SU-DHL-6 (cell line): ENCODE measurements at regions not wholly inside any gene's neighbourhood (a gene's known extent, or its start where the extent isn't known, plus 50 kb on each side); places are given as distances from the start of the nearest gene placed in this dataset.

ENCODE experiments used
- H2AFZ ChIP-seq: fragments of 200-600 bp; sonication (generic); 2 replicates; pipeline ENCODE4 v1.6.1; 2014; ENCODE audit warnings: low read depth, mild to moderate bottlenecking, moderate library complexity, mixed read lengths, antibody characterized with exemption, low read length; ENCODE audit not compliant: severe bottlenecking
- H3F3A ChIP-seq: fragments of 200-600 bp; shearing (Covaris generic); 2 replicates; pipeline ENCODE4 v1.6.0; 2016; ENCODE audit warnings: antibody characterized with exemption, mild to moderate bottlenecking; ENCODE audit not compliant: insufficient read depth
- H3K27ac ChIP-seq: fragments of 200-600 bp; sonication (generic); 2 replicates; pipeline ENCODE4 v1.5.1; 2016; ENCODE audit warnings: low read depth, mild to moderate bottlenecking, low read length, moderate library complexity, mixed read lengths
- H3K27me3 ChIP-seq: fragments of 200-600 bp; sonication (generic), shearing (Covaris generic); 2 replicates; pipeline ENCODE4 v1.6.0; 2014; ENCODE audit warnings: mild to moderate bottlenecking, low read length
- H3K36me3 ChIP-seq: fragments of 200-600 bp; sonication (generic); 2 replicates; pipeline ENCODE4 v1.6.1; 2014; ENCODE audit warnings: mild to moderate bottlenecking, low read length, mixed read lengths
- H3K4me2 ChIP-seq: fragments of 300-600, 200-600 bp; shearing (Covaris generic), sonication (generic); 2 replicates; pipeline ENCODE4 v1.6.0; 2014; ENCODE audit warnings: low read length, low read depth, mild to moderate bottlenecking; ENCODE audit not compliant: poor library complexity, severe bottlenecking
- H3K4me3 ChIP-seq: fragments of 200-600 bp; sonication (generic); 2 replicates; pipeline ENCODE4 v1.5.1; 2014; ENCODE audit warnings: antibody characterized with exemption, low read length, mild to moderate bottlenecking, mixed read lengths; ENCODE audit not compliant: insufficient read depth, poor library complexity, severe bottlenecking
- H3K79me2 ChIP-seq: fragments of 200-600 bp; sonication (generic); 2 replicates; pipeline ENCODE4 v1.6.1; 2014; ENCODE audit warnings: mild to moderate bottlenecking, low read length, moderate library complexity; ENCODE audit not compliant: insufficient read depth
- H3K9ac ChIP-seq: fragments of 200-600 bp; sonication (generic); 2 replicates; pipeline ENCODE4 v1.7.0; 2014; ENCODE audit warnings: mild to moderate bottlenecking, low read length
- H3K9me2 ChIP-seq: fragments of 200-600 bp; sonication (generic); replicated peaks from 2 replicates; pipeline ENCODE4 v1.6.1; 2014; ENCODE audit warnings: low read length; ENCODE audit not compliant: insufficient read depth
- H3K9me3 ChIP-seq: fragments of 200-600 bp; sonication (generic); 2 replicates; pipeline ENCODE4 v1.6.1; 2014; ENCODE audit warnings: low read length, mixed read lengths; ENCODE audit not compliant: insufficient read depth
- H4K20me1 ChIP-seq: fragments of 200-600 bp; sonication (generic); 2 replicates; pipeline ENCODE4 v1.6.1; 2014; ENCODE audit warnings: low read depth, mild to moderate bottlenecking, antibody characterized with exemption, low read length, moderate library complexity, mixed read lengths
- EZH2phosphoT487 ChIP-seq: fragments of 200-600 bp; sonication (generic), shearing (Covaris generic); conservative IDR thresholded peaks from 2 replicates; pipeline ENCODE4 v1.6.1; 2018; ENCODE audit warnings: mild to moderate bottlenecking, antibody characterized with exemption, low read length, moderate library complexity, mixed read lengths
- TF ChIP-seq, protein P1 (sequence below): fragments of 200-600 bp; sonication (generic); IDR thresholded peaks from one replicate; pipeline ENCODE4 v1.5.1; 2017; ENCODE audit warnings: antibody characterized with exemption, mild to moderate bottlenecking, low read length, moderate library complexity; ENCODE audit not compliant: insufficient read depth, poor library complexity, severe bottlenecking

DNA sequence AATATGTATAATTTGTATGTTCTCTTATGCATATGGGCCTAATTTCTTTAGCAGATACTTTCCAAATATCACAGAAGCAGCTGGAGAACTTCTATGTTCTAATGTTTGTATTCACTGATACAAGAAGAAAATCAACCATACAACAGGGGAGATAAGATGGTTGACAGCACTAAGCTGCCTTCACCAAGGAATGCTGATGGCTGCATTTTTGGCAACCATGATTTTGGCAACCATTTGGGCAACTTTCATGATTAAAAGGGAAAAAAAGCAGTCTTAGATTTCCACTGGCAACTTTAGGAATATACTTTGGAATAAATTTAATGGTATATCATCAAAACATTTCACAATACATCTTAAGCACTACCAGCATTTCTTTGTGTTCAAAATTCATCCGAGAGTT, 740.3 kb upstream of the CDH6 start:
- no peaks in the 10 kb centered on the region; the same call in 1 of the 2 replicates for H3K9me3 ChIP-seq
- no peak overlapping the region for H2AFZ ChIP-seq
- H3K79me2 ChIP-seq, result no peaks in the 10 kb centered on the region
- no peaks in the 10 kb centered on the region for H3K9me2 ChIP-seq
- no peaks in the 10 kb centered on the region for H3K27me3 ChIP-seq
- TF ChIP-seq EZH2phosphoT487, result no peak
- TF ChIP-seq, protein P1, sequence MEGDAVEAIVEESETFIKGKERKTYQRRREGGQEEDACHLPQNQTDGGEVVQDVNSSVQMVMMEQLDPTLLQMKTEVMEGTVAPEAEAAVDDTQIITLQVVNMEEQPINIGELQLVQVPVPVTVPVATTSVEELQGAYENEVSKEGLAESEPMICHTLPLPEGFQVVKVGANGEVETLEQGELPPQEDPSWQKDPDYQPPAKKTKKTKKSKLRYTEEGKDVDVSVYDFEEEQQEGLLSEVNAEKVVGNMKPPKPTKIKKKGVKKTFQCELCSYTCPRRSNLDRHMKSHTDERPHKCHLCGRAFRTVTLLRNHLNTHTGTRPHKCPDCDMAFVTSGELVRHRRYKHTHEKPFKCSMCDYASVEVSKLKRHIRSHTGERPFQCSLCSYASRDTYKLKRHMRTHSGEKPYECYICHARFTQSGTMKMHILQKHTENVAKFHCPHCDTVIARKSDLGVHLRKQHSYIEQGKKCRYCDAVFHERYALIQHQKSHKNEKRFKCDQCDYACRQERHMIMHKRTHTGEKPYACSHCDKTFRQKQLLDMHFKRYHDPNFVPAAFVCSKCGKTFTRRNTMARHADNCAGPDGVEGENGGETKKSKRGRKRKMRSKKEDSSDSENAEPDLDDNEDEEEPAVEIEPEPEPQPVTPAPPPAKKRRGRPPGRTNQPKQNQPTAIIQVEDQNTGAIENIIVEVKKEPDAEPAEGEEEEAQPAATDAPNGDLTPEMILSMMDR, result no peak
- H3K9ac ChIP-seq, result no peak overlapping the region
- H3K4me2 ChIP-seq, result no peak overlapping the region
- no peaks in the 10 kb centered on the region for H3F3A ChIP-seq
- H4K20me1 ChIP-seq, result no peaks in the 10 kb centered on the region
- H3K27ac ChIP-seq, result no peak overlapping the region
- H3K36me3 ChIP-seq, result no peaks in the 10 kb centered on the region
- H3K4me3 ChIP-seq, result no peak overlapping the region

DNA sequence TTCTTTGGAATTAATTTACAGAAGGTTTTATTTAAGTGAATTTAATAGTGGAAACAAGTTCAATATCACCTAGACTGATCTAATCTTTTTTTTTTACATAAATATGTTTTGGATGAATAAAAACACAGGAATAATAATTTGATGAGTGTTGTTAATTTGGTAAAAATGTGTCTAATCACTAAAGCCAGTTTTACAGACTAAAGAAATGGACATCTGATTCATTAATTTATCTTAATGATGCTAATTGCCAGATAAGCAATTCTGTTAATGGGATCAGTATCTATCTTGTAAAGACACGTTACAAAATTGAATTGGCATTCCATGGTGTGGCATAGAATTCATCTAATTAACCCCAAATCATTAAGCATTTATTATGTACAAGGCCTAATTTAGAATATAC, 743.3 kb upstream of the CDH6 start:
- no peaks in the 10 kb centered on the region for H3K36me3 ChIP-seq
- no peaks in the 10 kb centered on the region for H3K9me3 ChIP-seq
- TF ChIP-seq, protein P1, result no peak
- no peak for TF ChIP-seq EZH2phosphoT487
- H3K27ac ChIP-seq, result no peak overlapping the region
- no peak overlapping the region for H3K4me3 ChIP-seq
- no peaks in the 10 kb centered on the region for H4K20me1 ChIP-seq
- no peaks in the 10 kb centered on the region for H3K9me2 ChIP-seq
- H3K79me2 ChIP-seq, result no peaks in the 10 kb centered on the region
- H2AFZ ChIP-seq, result no peak overlapping the region
- no peak overlapping the region for H3K9ac ChIP-seq
- H3F3A ChIP-seq, result no peaks in the 10 kb centered on the region
- H3K27me3 ChIP-seq, result no peaks in the 10 kb centered on the region
- H3K4me2 ChIP-seq, result no peak overlapping the region

DNA sequence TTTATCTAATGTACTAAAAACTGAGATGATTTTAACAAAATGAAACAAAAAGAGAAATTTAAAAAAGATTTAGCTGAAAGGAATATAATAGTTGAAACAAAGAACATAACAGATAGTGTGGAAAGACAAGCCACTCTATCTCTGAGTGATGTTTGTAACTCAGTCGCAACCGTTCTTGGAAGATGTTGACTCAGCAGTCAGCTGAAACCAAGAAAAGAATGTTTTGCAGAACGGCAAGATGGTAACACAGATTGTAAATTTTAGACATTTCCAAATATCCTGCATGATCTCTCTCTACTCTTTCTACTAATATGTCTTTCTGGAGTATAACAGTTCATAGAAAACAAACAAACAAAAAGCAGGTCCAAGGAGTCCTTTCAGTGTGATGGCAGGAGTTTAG, 746.1 kb upstream of the CDH6 start:
- TF ChIP-seq, protein P1, result no peak
- no peak for TF ChIP-seq EZH2phosphoT487
- no peaks in the 10 kb centered on the region for H3K27me3 ChIP-seq
- no peak overlapping the region for H3K4me2 ChIP-seq
- H4K20me1 ChIP-seq, result no peaks in the 10 kb centered on the region
- no peaks in the 10 kb centered on the region for H3F3A ChIP-seq
- H3K9me3 ChIP-seq, result no peaks in the 10 kb centered on the region
- H3K27ac ChIP-seq, result no peak overlapping the region
- no peaks in the 10 kb centered on the region for H3K9me2 ChIP-seq
- H2AFZ ChIP-seq, result no peak overlapping the region
- H3K36me3 ChIP-seq, result no peaks in the 10 kb centered on the region
- H3K4me3 ChIP-seq, result no peak overlapping the region
- H3K79me2 ChIP-seq, result no peaks in the 10 kb centered on the region
- no peak overlapping the region for H3K9ac ChIP-seq
